GM23338 (cell line): ENCODE measurements at regions not wholly inside any gene's neighbourhood (a gene's known extent, or its start where the extent isn't known, plus 50 kb on each side); places are given as distances from the start of the nearest gene placed in this dataset.

ENCODE experiments used
- ATAC-seq: fragments of 200-7000 bp; cut with Tn5 transposase; 3 replicates; pipeline ENCODE4 v1.9.1; 2020
- DNase-seq: peaks from one replicate; pipeline ENCODE4 v3.0.0-alpha.2; 2015; ENCODE audit warnings: low spot score
- H2AFZ ChIP-seq: fragments of 200-600 bp; sonication (generic); 2 replicates; pipeline ENCODE4 v1.8.0; 2016; ENCODE audit warnings: antibody characterized with exemption, mild to moderate bottlenecking, moderate library complexity
- H3F3A ChIP-seq: fragments of 200-600 bp; sonication (generic); replicated peaks from 2 replicates; pipeline ENCODE4 v1.8.0; 2017; ENCODE audit warnings: antibody characterized with exemption, mixed run types, low read depth
- H3K27ac ChIP-seq: fragments of 200-600 bp; sonication (generic); 2 replicates; pipeline ENCODE4 v1.6.1; 2016; ENCODE audit warnings: low read depth
- H3K27me3 ChIP-seq: fragments of 200-600 bp; sonication (generic); 2 replicates; pipeline ENCODE4 v1.8.0; 2016; ENCODE audit warnings: mild to moderate bottlenecking, mixed run types, moderate library complexity; ENCODE audit not compliant: insufficient read depth
- H3K36me3 ChIP-seq: fragments of 200-600 bp; sonication (generic); 2 replicates; pipeline ENCODE4 v1.8.0; 2016; ENCODE audit warnings: mild to moderate bottlenecking; ENCODE audit not compliant: insufficient read depth
- H3K4me1 ChIP-seq: fragments of 200-600 bp; sonication (generic); 2 replicates; pipeline ENCODE4 v1.8.0; 2016; ENCODE audit warnings: mild to moderate bottlenecking, moderate library complexity; ENCODE audit not compliant: insufficient read depth
- H3K4me2 ChIP-seq: fragments of 200-600 bp; sonication (generic); 2 replicates; pipeline ENCODE4 v1.7.1; 2017; ENCODE audit warnings: mixed run types
- H3K4me3 ChIP-seq: fragments of 200-600 bp; sonication (generic); 2 replicates; pipeline ENCODE4 v1.6.1; 2016; ENCODE audit warnings: mixed run types
- H3K79me2 ChIP-seq: fragments of 200-600 bp; sonication (generic); replicated peaks from 2 replicates; pipeline ENCODE4 v1.8.0; 2017; ENCODE audit warnings: mild to moderate bottlenecking; ENCODE audit not compliant: insufficient read depth
- H3K9me2 ChIP-seq: fragments of 200-600 bp; sonication (generic); 2 replicates; pipeline ENCODE4 v1.8.0; 2017; ENCODE audit not compliant: insufficient read depth
- H4K20me1 ChIP-seq: fragments of 200-600 bp; sonication (generic); replicated peaks from 2 replicates; pipeline ENCODE4 v1.8.0; 2017; ENCODE audit warnings: mild to moderate bottlenecking; ENCODE audit not compliant: insufficient read depth
- H3K27ac Mint-ChIP-seq: 2 replicates; pipeline ENCODE4 v1.8.0; 2020; ENCODE audit warnings: inconsistent platforms, mild to moderate bottlenecking, moderate library complexity, mixed read lengths
- H3K27me3 Mint-ChIP-seq: 3 replicates; pipeline ENCODE4 v1.8.0; 2022; ENCODE audit warnings: low read depth, mild to moderate bottlenecking, moderate library complexity, mixed read lengths, inconsistent platforms; ENCODE audit not compliant: insufficient read depth, poor library complexity
- H3K36me3 Mint-ChIP-seq: 3 replicates; pipeline ENCODE4 v1.8.0; 2021; ENCODE audit warnings: low read depth, mild to moderate bottlenecking, inconsistent platforms, moderate library complexity, mixed read lengths
- H3K4me1 Mint-ChIP-seq: 3 replicates; pipeline ENCODE4 v1.8.0; 2020; ENCODE audit warnings: mild to moderate bottlenecking, inconsistent platforms, mixed read lengths
- H3K4me3 Mint-ChIP-seq: 3 replicates; pipeline ENCODE4 v1.8.0; 2021; ENCODE audit warnings: moderate library complexity, mild to moderate bottlenecking, inconsistent platforms, mixed read lengths
- H3K9me3 Mint-ChIP-seq: 3 replicates; pipeline ENCODE4 v1.8.0; 2020; ENCODE audit warnings: moderate library complexity, mild to moderate bottlenecking, inconsistent platforms, mixed read lengths
- CREB1 ChIP-seq: fragments of 250-450 bp; sonication (Bioruptor Pico); IDR thresholded peaks from 2 replicates; pipeline ENCODE4 v1.5.0; 2020; ENCODE audit warnings: low read depth, mild to moderate bottlenecking, moderate library complexity
- ETS1 ChIP-seq: IDR thresholded peaks from 2 replicates; pipeline ENCODE4 v1.6.1; 2016; ENCODE audit warnings: antibody characterized with exemption
- EZH2 ChIP-seq: fragments of 200-600 bp; sonication (generic); IDR thresholded peaks from one replicate; pipeline ENCODE4 v1.8.0; 2017; ENCODE audit warnings: antibody characterized with exemption, mild to moderate bottlenecking, low read depth; ENCODE audit not compliant: unreplicated experiment
- EZH2phosphoT487 ChIP-seq: fragments of 200-600 bp; sonication (generic); IDR thresholded peaks from one replicate; pipeline ENCODE4 v1.8.1; 2018; ENCODE audit warnings: antibody characterized with exemption; ENCODE audit not compliant: unreplicated experiment
- JUNB ChIP-seq: IDR thresholded peaks from one replicate; pipeline ENCODE4 v1.6.1; 2016; ENCODE audit warnings: antibody characterized with exemption; ENCODE audit not compliant: unreplicated experiment
- NANOG ChIP-seq: IDR thresholded peaks from 2 replicates; pipeline ENCODE4 v1.6.1; 2016; ENCODE audit warnings: antibody characterized with exemption, borderline replicate concordance
- POLR2AphosphoS5 ChIP-seq: IDR thresholded peaks from 2 replicates; pipeline ENCODE4 v1.6.1; 2016; ENCODE audit warnings: antibody characterized with exemption, low read depth
- REST ChIP-seq: IDR thresholded peaks from one replicate; pipeline ENCODE4 v1.6.1; 2018; ENCODE audit warnings: antibody characterized with exemption; ENCODE audit not compliant: unreplicated experiment
- STAT1 ChIP-seq: IDR thresholded peaks from one replicate; pipeline ENCODE4 v1.6.1; 2016; ENCODE audit warnings: antibody characterized with exemption; ENCODE audit not compliant: unreplicated experiment
- ZNF114 ChIP-seq: fragments of 250-450 bp; sonication (Bioruptor Pico); IDR thresholded peaks from 2 replicates; pipeline ENCODE4 v1.5.0; 2020; ENCODE audit warnings: mild to moderate bottlenecking, moderate library complexity
- ZNF331 ChIP-seq: fragments of 250-450 bp; sonication (Bioruptor Pico); IDR thresholded peaks from 2 replicates; pipeline ENCODE4 v1.5.0; 2020; ENCODE audit warnings: low read depth, mild to moderate bottlenecking, moderate library complexity
- TF ChIP-seq, protein P1 (sequence below), 2 experiments: fragments of 200-600 bp in 1 of 2; sonication (generic) in 1 of 2; conservative IDR thresholded peaks; 2 replicates each; pipeline versions ENCODE4 v1.5.1 to v1.6.1; 2016 to 2017; ENCODE audit warnings: antibody characterized with exemption in 2 of 2, low read depth in 2 of 2, mild to moderate bottlenecking in 2 of 2, moderate library complexity in 1 of 2
- TF ChIP-seq, protein P2 (sequence below): fragments of 250-450 bp; sonication (Bioruptor Pico); IDR thresholded peaks from 2 replicates; pipeline ENCODE4 v1.5.0; 2020; ENCODE audit warnings: mild to moderate bottlenecking, moderate library complexity

DNA sequence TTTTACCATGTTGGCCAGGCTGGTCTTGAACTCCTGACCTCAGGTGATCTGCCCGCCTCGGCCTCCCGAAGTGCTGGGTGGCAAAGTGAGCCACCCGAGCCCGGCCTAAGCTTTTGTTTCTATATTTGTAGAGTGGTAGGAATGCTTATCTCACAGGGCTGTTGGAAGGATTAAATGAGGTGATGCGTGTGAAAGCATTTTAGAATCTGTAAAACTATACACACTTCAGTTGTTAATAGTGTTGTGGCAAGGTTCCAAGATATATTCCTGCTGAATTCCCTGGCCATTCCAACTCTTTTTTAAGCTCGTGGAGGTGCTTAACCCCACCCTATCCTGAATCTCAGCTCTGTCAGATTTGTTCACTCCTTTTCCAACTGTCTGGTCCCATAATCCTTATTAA, 89.9 kb upstream of the AKIRIN2 start:
- H3K79me2 ChIP-seq = no peaks in the 10 kb centered on the region
- H3K4me3 Mint-ChIP-seq = no peak overlapping the region
- no peak for ATAC-seq
- no peak overlapping the region for H3K27ac Mint-ChIP-seq
- no peaks in the 10 kb centered on the region for H3K36me3 Mint-ChIP-seq
- H3K36me3 ChIP-seq = no peaks in the 10 kb centered on the region
- H2AFZ ChIP-seq = no peak overlapping the region
- H3K4me1 ChIP-seq = peaks cover 35% of the 10 kb centered on the region
- no peak for DNase-seq
- no peak overlapping the region for H3K4me3 ChIP-seq
- no peak for TF ChIP-seq ETS1
- no peak for TF ChIP-seq CREB1 (CRISPR knock-in tag)
- no peak for TF ChIP-seq NANOG
- TF ChIP-seq, protein P1, sequence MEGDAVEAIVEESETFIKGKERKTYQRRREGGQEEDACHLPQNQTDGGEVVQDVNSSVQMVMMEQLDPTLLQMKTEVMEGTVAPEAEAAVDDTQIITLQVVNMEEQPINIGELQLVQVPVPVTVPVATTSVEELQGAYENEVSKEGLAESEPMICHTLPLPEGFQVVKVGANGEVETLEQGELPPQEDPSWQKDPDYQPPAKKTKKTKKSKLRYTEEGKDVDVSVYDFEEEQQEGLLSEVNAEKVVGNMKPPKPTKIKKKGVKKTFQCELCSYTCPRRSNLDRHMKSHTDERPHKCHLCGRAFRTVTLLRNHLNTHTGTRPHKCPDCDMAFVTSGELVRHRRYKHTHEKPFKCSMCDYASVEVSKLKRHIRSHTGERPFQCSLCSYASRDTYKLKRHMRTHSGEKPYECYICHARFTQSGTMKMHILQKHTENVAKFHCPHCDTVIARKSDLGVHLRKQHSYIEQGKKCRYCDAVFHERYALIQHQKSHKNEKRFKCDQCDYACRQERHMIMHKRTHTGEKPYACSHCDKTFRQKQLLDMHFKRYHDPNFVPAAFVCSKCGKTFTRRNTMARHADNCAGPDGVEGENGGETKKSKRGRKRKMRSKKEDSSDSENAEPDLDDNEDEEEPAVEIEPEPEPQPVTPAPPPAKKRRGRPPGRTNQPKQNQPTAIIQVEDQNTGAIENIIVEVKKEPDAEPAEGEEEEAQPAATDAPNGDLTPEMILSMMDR (conservative IDR thresholded peaks at IDR 0.05; ENCODE audit: low read depth in 2 of 2) = no peak
- no peak for TF ChIP-seq EZH2
- TF ChIP-seq ZNF331 (CRISPR knock-in tag) = no peak
- no peak for TF ChIP-seq ZNF114
- no peak for TF ChIP-seq EZH2phosphoT487
- no peak for TF ChIP-seq STAT1
- TF ChIP-seq, protein P2, sequence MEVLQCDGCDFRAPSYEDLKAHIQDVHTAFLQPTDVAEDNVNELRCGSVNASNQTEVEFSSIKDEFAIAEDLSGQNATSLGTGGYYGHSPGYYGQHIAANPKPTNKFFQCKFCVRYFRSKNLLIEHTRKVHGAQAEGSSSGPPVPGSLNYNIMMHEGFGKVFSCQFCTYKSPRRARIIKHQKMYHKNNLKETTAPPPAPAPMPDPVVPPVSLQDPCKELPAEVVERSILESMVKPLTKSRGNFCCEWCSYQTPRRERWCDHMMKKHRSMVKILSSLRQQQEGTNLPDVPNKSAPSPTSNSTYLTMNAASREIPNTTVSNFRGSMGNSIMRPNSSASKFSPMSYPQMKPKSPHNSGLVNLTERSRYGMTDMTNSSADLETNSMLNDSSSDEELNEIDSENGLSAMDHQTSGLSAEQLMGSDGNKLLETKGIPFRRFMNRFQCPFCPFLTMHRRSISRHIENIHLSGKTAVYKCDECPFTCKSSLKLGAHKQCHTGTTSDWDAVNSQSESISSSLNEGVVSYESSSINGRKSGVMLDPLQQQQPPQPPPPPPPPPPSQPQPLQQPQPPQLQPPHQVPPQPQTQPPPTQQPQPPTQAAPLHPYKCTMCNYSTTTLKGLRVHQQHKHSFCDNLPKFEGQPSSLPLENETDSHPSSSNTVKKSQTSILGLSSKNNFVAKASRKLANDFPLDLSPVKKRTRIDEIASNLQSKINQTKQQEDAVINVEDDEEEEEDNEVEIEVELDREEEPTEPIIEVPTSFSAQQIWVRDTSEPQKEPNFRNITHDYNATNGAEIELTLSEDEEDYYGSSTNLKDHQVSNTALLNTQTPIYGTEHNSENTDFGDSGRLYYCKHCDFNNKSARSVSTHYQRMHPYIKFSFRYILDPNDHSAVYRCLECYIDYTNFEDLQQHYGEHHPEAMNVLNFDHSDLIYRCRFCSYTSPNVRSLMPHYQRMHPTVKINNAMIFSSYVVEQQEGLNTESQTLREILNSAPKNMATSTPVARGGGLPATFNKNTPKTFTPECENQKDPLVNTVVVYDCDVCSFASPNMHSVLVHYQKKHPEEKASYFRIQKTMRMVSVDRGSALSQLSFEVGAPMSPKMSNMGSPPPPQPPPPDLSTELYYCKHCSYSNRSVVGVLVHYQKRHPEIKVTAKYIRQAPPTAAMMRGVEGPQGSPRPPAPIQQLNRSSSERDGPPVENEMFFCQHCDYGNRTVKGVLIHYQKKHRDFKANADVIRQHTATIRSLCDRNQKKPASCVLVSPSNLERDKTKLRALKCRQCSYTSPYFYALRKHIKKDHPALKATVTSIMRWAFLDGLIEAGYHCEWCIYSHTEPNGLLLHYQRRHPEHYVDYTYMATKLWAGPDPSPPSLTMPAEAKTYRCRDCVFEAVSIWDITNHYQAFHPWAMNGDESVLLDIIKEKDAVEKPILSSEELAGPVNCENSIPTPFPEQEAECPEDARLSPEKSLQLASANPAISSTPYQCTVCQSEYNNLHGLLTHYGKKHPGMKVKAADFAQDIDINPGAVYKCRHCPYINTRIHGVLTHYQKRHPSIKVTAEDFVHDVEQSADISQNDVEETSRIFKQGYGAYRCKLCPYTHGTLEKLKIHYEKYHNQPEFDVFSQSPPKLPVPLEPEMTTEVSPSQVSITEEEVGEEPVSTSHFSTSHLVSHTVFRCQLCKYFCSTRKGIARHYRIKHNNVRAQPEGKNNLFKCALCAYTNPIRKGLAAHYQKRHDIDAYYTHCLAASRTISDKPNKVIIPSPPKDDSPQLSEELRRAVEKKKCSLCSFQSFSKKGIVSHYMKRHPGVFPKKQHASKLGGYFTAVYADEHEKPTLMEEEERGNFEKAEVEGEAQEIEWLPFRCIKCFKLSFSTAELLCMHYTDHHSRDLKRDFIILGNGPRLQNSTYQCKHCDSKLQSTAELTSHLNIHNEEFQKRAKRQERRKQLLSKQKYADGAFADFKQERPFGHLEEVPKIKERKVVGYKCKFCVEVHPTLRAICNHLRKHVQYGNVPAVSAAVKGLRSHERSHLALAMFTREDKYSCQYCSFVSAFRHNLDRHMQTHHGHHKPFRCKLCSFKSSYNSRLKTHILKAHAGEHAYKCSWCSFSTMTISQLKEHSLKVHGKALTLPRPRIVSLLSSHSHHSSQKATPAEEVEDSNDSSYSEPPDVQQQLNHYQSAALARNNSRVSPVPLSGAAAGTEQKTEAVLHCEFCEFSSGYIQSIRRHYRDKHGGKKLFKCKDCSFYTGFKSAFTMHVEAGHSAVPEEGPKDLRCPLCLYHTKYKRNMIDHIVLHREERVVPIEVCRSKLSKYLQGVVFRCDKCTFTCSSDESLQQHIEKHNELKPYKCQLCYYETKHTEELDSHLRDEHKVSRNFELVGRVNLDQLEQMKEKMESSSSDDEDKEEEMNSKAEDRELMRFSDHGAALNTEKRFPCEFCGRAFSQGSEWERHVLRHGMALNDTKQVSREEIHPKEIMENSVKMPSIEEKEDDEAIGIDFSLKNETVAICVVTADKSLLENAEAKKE (CRISPR knock-in tag) = no peak
- no peak for TF ChIP-seq REST
- no peak for TF ChIP-seq JUNB
- no peak for TF ChIP-seq POLR2AphosphoS5
- H3F3A ChIP-seq = no peaks in the 10 kb centered on the region
- H3K27me3 ChIP-seq = no peaks in the 10 kb centered on the region
- H3K4me1 Mint-ChIP-seq = peaks cover 36% of the 10 kb centered on the region
- H3K9me3 Mint-ChIP-seq = no peaks in the 10 kb centered on the region
- H3K27ac ChIP-seq = no peak overlapping the region
- no peak overlapping the region for H3K4me2 ChIP-seq
- no peaks in the 10 kb centered on the region for H4K20me1 ChIP-seq
- peaks cover 2% of the 10 kb centered on the region for H3K27me3 Mint-ChIP-seq
- peaks cover 8% of the 10 kb centered on the region; the same call in 1 of the 2 replicates for H3K9me2 ChIP-seq
